CD4-positive, alpha-beta memory T cell (primary cell): ENCODE measurements at regions not wholly inside any gene's neighbourhood (a gene's known extent, or its start where the extent isn't known, plus 50 kb on each side); places are given as distances from the start of the nearest gene placed in this dataset.

Experiments used
- CTCF ChIA-PET: fragments of 350-600 bp; sonication (Branson Sonifier 250); formaldehyde crosslinking; loops from one replicate; lab custom pipeline; 2021; ENCODE audit warnings: inconsistent platforms; ENCODE audit not compliant: partially characterized antibody; lab: Charles Lee
- POLR2A ChIA-PET: fragments of 350-600 bp; sonication (Branson Sonifier 250); formaldehyde crosslinking; loops from one replicate; lab custom pipeline; 2021; ENCODE audit not compliant: partially characterized antibody; lab: Charles Lee
- DNase-seq, 5 donors: peaks; one replicate each; pipeline versions ENCODE4 v3.0.0 to v3.0.0-alpha.2; 2020 to 2022; ENCODE audit warnings: mixed read lengths in 1 of 5
- H3K27ac ChIP-seq: one replicate; pipeline ENCODE4 v1.7.0; 2013; ENCODE audit warnings: low read depth, low read length
- H3K27me3 ChIP-seq: 2 replicates; pipeline ENCODE4 v1.7.0; 2013; ENCODE audit warnings: mild to moderate bottlenecking, low read length, moderate library complexity; ENCODE audit not compliant: insufficient read depth
- H3K36me3 ChIP-seq: 2 replicates; pipeline ENCODE4 v1.7.0; 2013; ENCODE audit warnings: mild to moderate bottlenecking, low read length, moderate library complexity; ENCODE audit not compliant: insufficient read depth
- H3K4me1 ChIP-seq: 2 replicates; pipeline ENCODE4 v1.7.0; 2013; ENCODE audit warnings: mild to moderate bottlenecking, low read length, moderate library complexity; ENCODE audit not compliant: insufficient read depth
- H3K4me3 ChIP-seq, 2 donors: one replicate each; pipeline ENCODE4 v1.7.0; 2013; ENCODE audit warnings: low read length in 2 of 2, mild to moderate bottlenecking in 1 of 2
- H3K9me3 ChIP-seq, 2 donors: one replicate each; pipeline ENCODE4 v1.7.0; 2013; ENCODE audit warnings: low read length in 2 of 2, control low read depth in 1 of 2; ENCODE audit not compliant: control insufficient read depth in 1 of 2
- H3K27ac Mint-ChIP-seq, 7 donors: one replicate each; pipeline ENCODE4 v1.8.0; 2020 to 2021; ENCODE audit warnings: mixed read lengths in 7 of 7, mild to moderate bottlenecking in 6 of 7, inconsistent platforms in 3 of 7, moderate library complexity in 3 of 7
- H3K27me3 Mint-ChIP-seq, 2 donors: one replicate each; pipeline ENCODE4 v1.8.0; 2020 to 2021; ENCODE audit warnings: mixed read lengths in 2 of 2
- H3K36me3 Mint-ChIP-seq, 2 donors: one replicate each; pipeline ENCODE4 v1.8.0; 2020 to 2021; ENCODE audit warnings: mixed read lengths in 2 of 2, inconsistent platforms in 1 of 2, mild to moderate bottlenecking in 1 of 2
- H3K4me1 Mint-ChIP-seq, 4 donors: one replicate each; pipeline ENCODE4 v1.8.0; 2020 to 2021; ENCODE audit warnings: mixed read lengths in 4 of 4, mild to moderate bottlenecking in 1 of 4
- H3K4me3 Mint-ChIP-seq, 8 donors: one replicate each; pipeline ENCODE4 v1.8.0; 2020 to 2021; ENCODE audit warnings: mixed read lengths in 8 of 8, mild to moderate bottlenecking in 7 of 8, moderate library complexity in 6 of 8, inconsistent platforms in 3 of 8
- H3K9me3 Mint-ChIP-seq, 8 donors: one replicate each; pipeline ENCODE4 v1.8.0; 2020 to 2021; ENCODE audit warnings: mixed read lengths in 8 of 8, mild to moderate bottlenecking in 5 of 8, inconsistent platforms in 3 of 8, moderate library complexity in 1 of 8
- intact Hi-C: fragments of 100-400 bp; cut with micrococcal nuclease; formaldehyde crosslinking; loops from one replicate; pipeline ENCODE4 v1.15.1; 2023

DNA sequence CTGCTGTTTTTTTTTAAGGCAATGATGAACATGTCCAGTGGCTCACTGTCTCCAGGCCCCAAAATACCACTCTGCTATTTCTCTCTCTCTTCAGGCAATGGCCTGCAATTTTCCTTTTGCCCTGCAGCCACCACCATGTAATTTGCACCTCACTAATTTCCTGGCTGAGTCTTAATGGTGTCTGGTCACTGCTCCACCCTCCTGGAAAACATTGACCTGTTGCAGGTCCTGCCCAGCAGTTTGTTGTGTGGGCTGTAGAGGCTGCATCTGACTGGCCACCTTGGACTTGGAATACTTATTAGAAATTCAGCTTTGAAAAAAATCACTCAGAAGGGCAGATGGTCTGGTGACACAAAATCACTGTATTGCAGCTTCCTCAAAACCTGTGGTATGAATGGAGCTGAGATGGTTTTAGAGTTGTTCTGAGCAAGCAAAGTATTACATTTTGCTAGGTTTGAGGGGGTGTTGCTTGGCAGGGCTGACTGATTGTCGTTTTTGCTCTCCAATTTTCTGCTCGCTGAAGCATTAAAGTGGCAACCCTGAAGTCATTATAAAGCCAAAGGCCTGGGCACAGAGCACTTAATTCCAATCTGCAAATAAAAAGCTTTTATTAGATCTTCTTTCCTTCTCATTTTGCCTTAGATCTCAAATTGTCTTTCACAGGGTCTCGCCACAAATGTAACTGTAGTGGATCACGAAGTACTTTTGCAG, 134.8 kb downstream of the TMEM174 start:
- Mint-ChIP-seq H3K9me3 (peaks cover 0 to 5% (median 1%) of the 10 kb centered on the region in 8 donors), H3K4me1 (peaks cover under 1 to 9% (median 4%) of the 10 kb centered on the region in 4 donors), H3K4me3 (no peak overlapping the region), H3K27ac (no peak overlapping the region), H3K27me3 (peaks cover 57 to 73% of the 10 kb centered on the region in 2 donors), H3K36me3 (no peaks in the 10 kb centered on the region)
- intact Hi-C loops = no loop called here
- Histone ChIP-seq H3K9me3 (no peaks in the 10 kb centered on the region), H3K27me3 (peaks cover 28% of the 10 kb centered on the region), H3K27ac (no peak overlapping the region), H3K4me3 (no peak overlapping the region), H3K4me1 (no peaks in the 10 kb centered on the region), H3K36me3 (no peaks in the 10 kb centered on the region)
- POLR2A ChIA-PET = no interaction called here
- no peak for DNase-seq
- CTCF ChIA-PET = interaction anchor here (1.5 kb wide), 1 partner anchor 143 kb away, joined by 4 read pairs; no protein-coding TSS in a partner anchor

GRCh38 chr5:73306741-73307275, 133.8 kb downstream of the TMEM174 start:
- H3K27ac Mint-ChIP-seq = no peak overlapping the region
- H3K27ac ChIP-seq = no peak overlapping the region
- peaks cover 58 to 73% of the 10 kb centered on the region in 2 donors for H3K27me3 Mint-ChIP-seq
- H3K9me3 ChIP-seq = no peaks in the 10 kb centered on the region
- peaks cover 28% of the 10 kb centered on the region for H3K27me3 ChIP-seq
- no peaks in the 10 kb centered on the region for H3K36me3 ChIP-seq
- intact Hi-C loops = no loop called here
- no peak overlapping the region for H3K4me3 Mint-ChIP-seq
- H3K4me3 ChIP-seq = no peak overlapping the region
- H3K36me3 Mint-ChIP-seq = no peaks in the 10 kb centered on the region
- H3K4me1 ChIP-seq = no peaks in the 10 kb centered on the region
- ChIA-PET POLR2A (no interaction called here), CTCF (interaction anchor here (1.5 kb wide), 1 partner anchor 144 kb away, joined by 4 read pairs; no protein-coding TSS in a partner anchor)
- DNase-seq = no peak
- H3K4me1 Mint-ChIP-seq = peaks cover 0 to 9% (median 4%) of the 10 kb centered on the region in 4 donors
- H3K9me3 Mint-ChIP-seq = peaks cover 0 to 8% (median 3%) of the 10 kb centered on the region in 8 donors

DNA sequence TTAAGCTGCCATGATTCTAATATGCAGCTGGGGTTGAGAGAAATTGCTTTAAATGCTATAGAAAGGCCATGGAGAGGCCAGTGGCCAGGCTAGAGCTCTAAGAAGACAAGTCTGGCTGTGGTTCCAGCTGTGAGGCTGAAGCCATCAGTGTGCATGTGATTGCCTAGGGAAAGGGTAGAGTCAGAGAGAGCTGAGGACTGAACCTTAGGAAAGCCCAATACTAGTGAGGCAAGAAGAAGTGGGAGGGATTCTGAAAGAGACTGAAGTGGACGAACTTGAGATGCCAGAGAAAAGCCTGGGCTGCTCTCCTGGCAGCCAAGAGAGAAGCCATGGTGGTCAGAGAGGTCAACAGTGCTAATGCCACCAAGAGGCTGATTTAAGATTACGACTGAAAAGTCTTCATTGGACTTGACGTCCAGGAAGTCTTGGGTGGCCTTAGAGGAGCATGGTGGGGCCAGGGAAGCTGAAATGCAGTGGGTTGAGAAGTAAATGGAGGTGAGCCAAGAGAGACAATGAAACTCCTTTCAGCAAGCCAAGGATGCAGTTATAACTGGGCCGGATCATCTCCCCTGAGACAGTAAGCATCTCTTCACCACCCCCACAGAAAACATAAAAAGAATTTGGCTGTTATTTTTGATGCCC, 133.2 kb downstream of the TMEM174 start:
- Histone ChIP-seq H3K4me3 (no peak overlapping the region), H3K4me1 (no peaks in the 10 kb centered on the region), H3K27ac (no peak overlapping the region), H3K27me3 (peaks cover 32% of the 10 kb centered on the region), H3K36me3 (no peaks in the 10 kb centered on the region), H3K9me3 (no peaks in the 10 kb centered on the region)
- H3K9me3 Mint-ChIP-seq = peaks cover 0 to 8% (median 3%) of the 10 kb centered on the region in 8 donors
- no peak overlapping the region for H3K27ac Mint-ChIP-seq
- CTCF ChIA-PET = interaction anchor here (0.9 kb wide), 1 partner anchor 145 kb away, joined by 3 read pairs; no protein-coding TSS in a partner anchor
- H3K4me1 Mint-ChIP-seq = peaks cover 0 to 6% (median 3%) of the 10 kb centered on the region in 4 donors
- H3K36me3 Mint-ChIP-seq = no peaks in the 10 kb centered on the region
- intact Hi-C loops = no loop called here
- H3K4me3 Mint-ChIP-seq = no peak overlapping the region
- no peak for DNase-seq
- POLR2A ChIA-PET = no interaction called here
- peaks cover 60 to 76% of the 10 kb centered on the region in 2 donors for H3K27me3 Mint-ChIP-seq

DNA sequence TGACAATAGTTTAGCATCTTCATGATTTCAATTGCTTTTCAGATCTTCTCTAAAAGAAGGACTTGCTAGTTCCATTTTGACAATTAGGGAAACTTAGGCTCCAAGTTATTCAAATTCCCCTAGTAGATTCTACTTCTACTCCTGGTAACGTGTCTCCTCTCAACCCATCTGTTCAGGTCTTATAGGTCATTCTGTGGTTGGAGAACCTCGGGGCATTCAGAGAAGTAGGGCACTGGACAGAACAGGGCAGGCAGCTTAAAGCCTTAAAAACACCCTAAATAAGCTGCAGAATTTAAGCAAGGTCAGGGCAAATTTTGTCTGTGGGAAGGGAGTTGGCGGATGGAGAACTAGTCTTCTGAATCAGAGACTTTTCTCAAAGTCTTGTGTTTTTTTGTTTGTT, 132.4 kb downstream of the TMEM174 start:
- H3K36me3 ChIP-seq = no peaks in the 10 kb centered on the region
- no peak overlapping the region for H3K4me3 ChIP-seq
- peaks cover 0 to 10% (median 7%) of the 10 kb centered on the region in 4 donors for H3K4me1 Mint-ChIP-seq
- no peaks in the 10 kb centered on the region for H3K9me3 ChIP-seq
- peaks cover 36% of the 10 kb centered on the region for H3K27me3 ChIP-seq
- H3K27ac Mint-ChIP-seq = no peak overlapping the region
- DNase-seq = no peak
- peaks cover 2% of the 10 kb centered on the region for H3K4me1 ChIP-seq
- no peak overlapping the region for H3K4me3 Mint-ChIP-seq
- POLR2A ChIA-PET = no interaction called here
- intact Hi-C loops = no loop called here
- peaks cover 0 to 14% (median 4%) of the 10 kb centered on the region in 8 donors for H3K9me3 Mint-ChIP-seq
- no peak overlapping the region for H3K27ac ChIP-seq
- CTCF ChIA-PET = interaction anchor here (0.9 kb wide), 1 partner anchor 146 kb away, joined by 3 read pairs; no protein-coding TSS in a partner anchor
- H3K27me3 Mint-ChIP-seq = peaks cover 67 to 81% of the 10 kb centered on the region in 2 donors
- no peaks in the 10 kb centered on the region for H3K36me3 Mint-ChIP-seq

- Histone ChIP-seq H3K27ac (no peak overlapping the region), H3K4me1 (peaks cover 11% of the 10 kb centered on the region), H3K27me3 (peaks cover 46% of the 10 kb centered on the region), H3K9me3 (no peaks in the 10 kb centered on the region), H3K36me3 (no peaks in the 10 kb centered on the region), H3K4me3 (no peak overlapping the region)
- ChIA-PET CTCF (interaction anchor here (3.5 kb wide), 1 partner anchor 147 kb away, joined by 10 read pairs; no protein-coding TSS in a partner anchor), POLR2A (no interaction called here)
- intact Hi-C loops = no loop called here
- Mint-ChIP-seq H3K36me3 (no peaks in the 10 kb centered on the region), H3K27ac (peak overlapping the region in 1 of 7 donors; percentile 19), H3K9me3 (peaks cover 0 to 24% (median 6%) of the 10 kb centered on the region in 8 donors), H3K4me3 (no peak overlapping the region), H3K4me1 (peaks cover 9 to 19% (median 13%) of the 10 kb centered on the region in 4 donors), H3K27me3 (peaks cover 70 to 82% of the 10 kb centered on the region in 2 donors)
- DNase-seq = no peak
Observed at GRCh38 chr5:73304381-73304780, 131.4 kb downstream of the TMEM174 start.

DNA sequence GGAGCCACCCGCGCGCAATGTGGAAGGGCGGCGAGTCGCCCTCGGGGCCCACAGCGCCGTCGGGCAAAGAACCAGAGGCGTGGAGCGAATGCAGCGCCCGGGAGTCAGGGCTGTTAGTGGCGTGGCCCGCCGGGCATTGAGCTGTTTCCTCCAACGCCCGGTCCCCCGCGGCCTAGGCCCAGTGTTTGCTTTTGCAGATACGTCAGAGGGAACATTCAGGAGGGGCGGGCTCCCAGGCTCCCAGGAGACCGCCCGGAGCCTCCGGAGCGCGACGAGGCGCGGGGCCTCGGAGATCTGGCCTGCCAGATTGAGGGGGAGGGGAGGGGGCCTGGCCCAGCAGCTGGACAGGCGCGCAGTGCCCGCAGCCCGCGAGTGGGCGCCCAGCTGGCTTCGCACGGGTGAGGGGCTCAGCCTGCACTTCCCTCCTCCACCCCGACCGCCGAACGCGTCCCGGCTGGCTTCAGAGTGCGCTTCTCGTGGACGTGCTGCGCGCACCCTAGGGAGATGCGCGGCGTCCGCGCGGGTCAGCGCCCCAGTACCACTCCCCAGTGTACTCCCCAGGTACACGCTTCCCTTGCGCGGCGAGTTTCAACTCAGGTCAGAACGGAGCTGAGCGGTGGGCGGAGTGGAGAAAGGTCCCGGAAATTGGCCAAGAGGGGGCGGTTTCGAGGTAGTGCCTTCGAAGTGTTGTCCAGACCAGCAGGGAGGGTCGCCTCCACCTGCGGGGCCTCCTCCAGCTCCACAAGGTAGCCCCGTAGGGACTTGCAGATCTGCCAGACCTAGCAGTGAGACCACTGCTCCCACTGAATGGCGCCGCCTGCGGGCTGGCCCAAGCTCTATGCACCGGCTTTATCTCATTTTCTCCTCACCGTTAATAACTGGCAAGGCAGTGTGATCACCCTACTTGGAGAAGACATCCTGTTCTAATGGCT, 130.4 kb downstream of the TMEM174 start:
- POLR2A ChIA-PET = no interaction called here
- H3K27me3 ChIP-seq = peaks cover 54% of the 10 kb centered on the region
- H3K36me3 ChIP-seq = no peaks in the 10 kb centered on the region
- no peaks in the 10 kb centered on the region for H3K9me3 ChIP-seq
- Mint-ChIP-seq H3K27ac (peak overlapping the region in 1 of 7 donors; percentile 95), H3K27me3 (peaks cover 76 to 83% of the 10 kb centered on the region in 2 donors), H3K4me3 (peak overlapping the region in 2 of 8 donors; percentile 60 to 65), H3K4me1 (peaks cover 12 to 28% (median 16%) of the 10 kb centered on the region in 4 donors), H3K9me3 (peaks cover 0 to 30% (median 6%) of the 10 kb centered on the region in 8 donors), H3K36me3 (no peaks in the 10 kb centered on the region)
- intact Hi-C loops = no loop called here
- no peak overlapping the region for H3K4me3 ChIP-seq
- peaks cover 15% of the 10 kb centered on the region for H3K4me1 ChIP-seq
- no peak for DNase-seq
- no peak overlapping the region for H3K27ac ChIP-seq
- CTCF ChIA-PET = interaction anchor here (3.5 kb wide), 1 partner anchor 148 kb away, joined by 10 read pairs; no protein-coding TSS in a partner anchor
